ENCODE measurements at regions not wholly inside any gene's neighbourhood (a gene's known extent, or its start where the extent isn't known, plus 50 kb on each side); places are given as distances from the start of the nearest gene placed in this dataset.

- Histone ChIP-seq H4K20me1 (replicated peaks; ENCODE audit: control insufficient read depth, extremely low read depth, insufficient read depth, low read length) (no peaks in the 10 kb centered on the region), H3K9me3 (replicated peaks; ENCODE audit: control insufficient read depth, insufficient read depth, low read length) (no peaks in the 10 kb centered on the region), H3K27ac (ENCODE audit: insufficient read depth, low read depth, low read length) (no peak overlapping the region), H3K9me1 (replicated peaks; ENCODE audit: control insufficient read depth, extremely low read depth, insufficient read depth, low read length) (no peaks in the 10 kb centered on the region), H3K4me1 (ENCODE audit: control insufficient read depth, extremely low read depth, insufficient read depth, low read length) (no peaks in the 10 kb centered on the region), H3K4me3 (replicated peaks in 1 of 3; ENCODE audit: insufficient read depth in 1 of 3, low read depth in 1 of 3, low read length in 3 of 3) (no peak overlapping the region), H3K36me3 (ENCODE audit: control insufficient read depth in 2 of 2, extremely low read depth in 1 of 2, insufficient read depth in 2 of 2, low read length in 2 of 2) (no peaks in the 10 kb centered on the region), H3K79me2 (ENCODE audit: control insufficient read depth, insufficient read depth, low read length) (no peaks in the 10 kb centered on the region), H3K27me3 (ENCODE audit: control insufficient read depth in 2 of 2, insufficient read depth in 2 of 2, low read length in 2 of 2) (peaks cover 0 to 8% of the 10 kb centered on the region in 2 experiments), H3K9ac (replicated peaks; ENCODE audit: extremely low read depth, insufficient read depth, low read length) (no peak overlapping the region), H2AFZ (ENCODE audit: low read depth, low read length) (no peak overlapping the region), H3K4me2 (ENCODE audit: insufficient read depth, low read length) (no peak overlapping the region)
- no peak for TF ChIP-seq JUN (IDR thresholded peaks at IDR 0.05; ENCODE audit: borderline replicate concordance, insufficient read depth, insufficient read length, low read depth)
- TF ChIP-seq, protein P1, sequence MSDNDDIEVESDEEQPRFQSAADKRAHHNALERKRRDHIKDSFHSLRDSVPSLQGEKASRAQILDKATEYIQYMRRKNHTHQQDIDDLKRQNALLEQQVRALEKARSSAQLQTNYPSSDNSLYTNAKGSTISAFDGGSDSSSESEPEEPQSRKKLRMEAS (IDR thresholded peaks at IDR 0.05; ENCODE audit: insufficient read depth, insufficient read length): no peak
- TF ChIP-seq POLR2AphosphoS5 (IDR thresholded peaks at IDR 0.05; ENCODE audit: insufficient read depth, low read depth, low read length): no peak
- no peak for TF ChIP-seq CTCF (IDR thresholded peaks at IDR 0.05; ENCODE audit: extremely low read depth in 1 of 2, insufficient read depth in 1 of 2, low read depth in 1 of 2, low read length in 2 of 2)
- no peak for TF ChIP-seq GATA2 (IDR thresholded peaks at IDR 0.05; ENCODE audit: insufficient read depth, insufficient read length, low read depth, low read length)
- no peak for TF ChIP-seq EZH2 (IDR thresholded peaks at IDR 0.05; ENCODE audit: borderline replicate concordance, low read depth, low read length, severe bottlenecking)
- TF ChIP-seq MYC (IDR thresholded peaks at IDR 0.05; ENCODE audit: low read depth, low read length): no peak
- no peak for TF ChIP-seq POLR2A (IDR thresholded peaks at IDR 0.05; ENCODE audit: low read depth, low read length)
- no peak for TF ChIP-seq FOS (IDR thresholded peaks at IDR 0.05; ENCODE audit: borderline replicate concordance, insufficient read depth, low read length)
- dilution Hi-C loops (cut with MboI; ENCODE audit: extremely low pct_ligation_motif_present, low sequenced_read_pairs): no loop called here
- POLR2A ChIA-PET: no interaction called here
- CTCF ChIA-PET: no interaction called here
- DNase-seq (ENCODE audit: low read depth, low spot score): no peak
- no TSS peak for BruUV-seq (replicated peaks)
- FAIRE-seq: no peak
- intact Hi-C loops (cut with micrococcal nuclease): no loop called here
Observed at GRCh38 chr1:101704895-101705294, 291.8 kb downstream of the OLFM3 start.
